IMR-90 (cell line): ENCODE measurements at regions not wholly inside any gene's neighbourhood (a gene's known extent, or its start where the extent isn't known, plus 50 kb on each side); places are given as distances from the start of the nearest gene placed in this dataset.

Experiments
- CEBPB ChIP-seq: IDR thresholded peaks from 2 replicates; pipeline ENCODE4 v1.6.1; 2012; ENCODE audit warnings: low read depth, low read length, improper control_type of control experiment
- FOS ChIP-seq: fragments of 150-350 bp; IDR thresholded peaks from 2 replicates; pipeline ENCODE4 v1.6.1; 2016; ENCODE audit warnings: low read depth, low read length
- MAFK ChIP-seq: IDR thresholded peaks from 2 replicates; pipeline ENCODE4 v1.6.1; 2012; ENCODE audit warnings: low read depth, low read length, improper control_type of control experiment
- MAZ ChIP-seq: IDR thresholded peaks from 2 replicates; pipeline ENCODE4 v1.6.1; 2012; ENCODE audit warnings: low read depth, mild to moderate bottlenecking, low read length, improper control_type of control experiment, moderate library complexity, borderline replicate concordance
- MXI1 ChIP-seq: IDR thresholded peaks from 2 replicates; pipeline ENCODE4 v1.6.1; 2012; ENCODE audit warnings: low read depth, mild to moderate bottlenecking, low read length, moderate library complexity, borderline replicate concordance
- POLR2A ChIP-seq: IDR thresholded peaks from 2 replicates; pipeline ENCODE4 v1.6.1; 2012; ENCODE audit warnings: mild to moderate bottlenecking, low read depth, low read length
- RCOR1 ChIP-seq: IDR thresholded peaks from 2 replicates; pipeline ENCODE4 v1.6.1; 2012; ENCODE audit warnings: mild to moderate bottlenecking, low read length, improper control_type of control experiment; ENCODE audit not compliant: insufficient replicate concordance
- SMC3 ChIP-seq: fragments of 150-350 bp; IDR thresholded peaks from 2 replicates; pipeline ENCODE4 v1.6.1; 2016; ENCODE audit warnings: low read depth, mild to moderate bottlenecking, antibody characterized with exemption, low read length, moderate library complexity
- TF ChIP-seq, protein P1 (sequence below): conservative IDR thresholded peaks from 2 replicates; pipeline ENCODE4 v1.5.1; 2012; ENCODE audit warnings: mild to moderate bottlenecking, low read depth, low read length, improper control_type of control experiment
- TF ChIP-seq, protein P2 (sequence below): fragments of 150-350 bp; IDR thresholded peaks from 2 replicates; pipeline ENCODE4 v1.6.1; 2017; ENCODE audit warnings: mild to moderate bottlenecking, antibody characterized with exemption, low read length, low read depth

DNA sequence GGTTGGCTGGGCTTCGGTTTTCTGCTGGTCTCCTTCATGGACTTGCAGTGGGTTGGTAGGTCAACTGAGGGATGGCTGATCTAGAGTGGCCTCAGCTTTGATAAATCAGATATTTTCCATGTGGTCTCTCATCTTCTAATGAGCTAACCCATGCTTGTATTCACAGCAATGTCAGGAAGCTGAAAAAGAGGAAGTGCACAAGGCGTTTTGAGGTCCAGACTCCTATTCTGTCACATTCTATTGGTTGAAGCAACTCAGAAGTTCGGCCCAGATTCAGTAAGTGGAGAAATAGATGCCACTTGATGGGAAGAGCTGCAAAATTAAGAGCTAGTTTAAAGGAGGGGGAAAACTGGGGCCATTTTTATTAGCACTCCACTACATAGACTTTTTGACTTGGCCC lies 361.2 kb downstream of the DIPK2A start:
- TF ChIP-seq MAFK (no peak), MXI1 (no peak), POLR2A (no peak), MAZ (no peak), RCOR1 (no peak), FOS (no peak), SMC3 (no peak), CEBPB (no peak)
- TF ChIP-seq, protein P1, sequence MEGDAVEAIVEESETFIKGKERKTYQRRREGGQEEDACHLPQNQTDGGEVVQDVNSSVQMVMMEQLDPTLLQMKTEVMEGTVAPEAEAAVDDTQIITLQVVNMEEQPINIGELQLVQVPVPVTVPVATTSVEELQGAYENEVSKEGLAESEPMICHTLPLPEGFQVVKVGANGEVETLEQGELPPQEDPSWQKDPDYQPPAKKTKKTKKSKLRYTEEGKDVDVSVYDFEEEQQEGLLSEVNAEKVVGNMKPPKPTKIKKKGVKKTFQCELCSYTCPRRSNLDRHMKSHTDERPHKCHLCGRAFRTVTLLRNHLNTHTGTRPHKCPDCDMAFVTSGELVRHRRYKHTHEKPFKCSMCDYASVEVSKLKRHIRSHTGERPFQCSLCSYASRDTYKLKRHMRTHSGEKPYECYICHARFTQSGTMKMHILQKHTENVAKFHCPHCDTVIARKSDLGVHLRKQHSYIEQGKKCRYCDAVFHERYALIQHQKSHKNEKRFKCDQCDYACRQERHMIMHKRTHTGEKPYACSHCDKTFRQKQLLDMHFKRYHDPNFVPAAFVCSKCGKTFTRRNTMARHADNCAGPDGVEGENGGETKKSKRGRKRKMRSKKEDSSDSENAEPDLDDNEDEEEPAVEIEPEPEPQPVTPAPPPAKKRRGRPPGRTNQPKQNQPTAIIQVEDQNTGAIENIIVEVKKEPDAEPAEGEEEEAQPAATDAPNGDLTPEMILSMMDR: no peak
- TF ChIP-seq, protein P2, sequence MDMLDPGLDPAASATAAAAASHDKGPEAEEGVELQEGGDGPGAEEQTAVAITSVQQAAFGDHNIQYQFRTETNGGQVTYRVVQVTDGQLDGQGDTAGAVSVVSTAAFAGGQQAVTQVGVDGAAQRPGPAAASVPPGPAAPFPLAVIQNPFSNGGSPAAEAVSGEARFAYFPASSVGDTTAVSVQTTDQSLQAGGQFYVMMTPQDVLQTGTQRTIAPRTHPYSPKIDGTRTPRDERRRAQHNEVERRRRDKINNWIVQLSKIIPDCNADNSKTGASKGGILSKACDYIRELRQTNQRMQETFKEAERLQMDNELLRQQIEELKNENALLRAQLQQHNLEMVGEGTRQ: no peak
